DOHH2 (cell line): ENCODE measurements at regions not wholly inside any gene's neighbourhood (a gene's known extent, or its start where the extent isn't known, plus 50 kb on each side); places are given as distances from the start of the nearest gene placed in this dataset.

Source experiments
- CTCF ChIP-seq: fragments of 200-600 bp; sonication (generic); IDR thresholded peaks from one replicate; pipeline ENCODE4 v1.5.1; 2014; ENCODE audit warnings: antibody characterized with exemption, mild to moderate bottlenecking, low read depth, low read length; ENCODE audit not compliant: poor library complexity, severe bottlenecking
- EZH2phosphoT487 ChIP-seq: fragments of 200-600 bp; sonication (generic); IDR thresholded peaks from 2 replicates; pipeline ENCODE4 v1.6.1; 2017; ENCODE audit warnings: borderline replicate concordance, mild to moderate bottlenecking, antibody characterized with exemption, low read length, moderate library complexity, mixed read lengths

GRCh38 chr19:29405728-29405995 is 120.1 kb upstream of the VSTM2B start:
- TF ChIP-seq CTCF = no peak
- no peak for TF ChIP-seq EZH2phosphoT487
